ENCODE measurements at regions not wholly inside any gene's neighbourhood (a gene's known extent, or its start where the extent isn't known, plus 50 kb on each side); places are given as distances from the start of the nearest gene placed in this dataset.

- no peak overlapping the region for H3K27ac ChIP-seq (ENCODE audit: low read depth, low read length)
- no peak overlapping the region for H2AFZ ChIP-seq (ENCODE audit: low read length, unreplicated experiment)
- H3K36me3 ChIP-seq (ENCODE audit: insufficient read depth, low read length) = no peaks in the 10 kb centered on the region
- H3K79me2 ChIP-seq (ENCODE audit: control insufficient read depth, insufficient read depth, low read length, unreplicated experiment) = no peaks in the 10 kb centered on the region
- no peaks in the 10 kb centered on the region for H3K27me3 ChIP-seq (ENCODE audit: insufficient read depth, low read length)
- H3K4me3 ChIP-seq (ENCODE audit: low read depth, low read length) = no peak overlapping the region
- H3K4me1 ChIP-seq (ENCODE audit: control insufficient read depth, insufficient read depth, low read length, unreplicated experiment) = no peaks in the 10 kb centered on the region
These were observed 95.0 kb upstream of the SDK1 start for GRCh38 chr7:3206101-3206500.

- Histone ChIP-seq H3K27ac (ENCODE audit: low read depth, low read length) (no peak overlapping the region), H3K4me1 (ENCODE audit: control insufficient read depth, insufficient read depth, low read length, unreplicated experiment) (no peaks in the 10 kb centered on the region), H3K4me3 (ENCODE audit: low read depth, low read length) (no peak overlapping the region), H2AFZ (ENCODE audit: low read length, unreplicated experiment) (no peak overlapping the region), H3K27me3 (ENCODE audit: insufficient read depth, low read length) (no peaks in the 10 kb centered on the region), H3K79me2 (ENCODE audit: control insufficient read depth, insufficient read depth, low read length, unreplicated experiment) (no peaks in the 10 kb centered on the region), H3K36me3 (ENCODE audit: insufficient read depth, low read length) (no peaks in the 10 kb centered on the region)
These were observed 94.3 kb upstream of the SDK1 start for GRCh38 chr7:3206771-3207191.

GRCh38 chr7:3207387-3207902, 93.6 kb upstream of the SDK1 start:
- Histone ChIP-seq H3K27me3 (ENCODE audit: insufficient read depth, low read length) (no peaks in the 10 kb centered on the region), H2AFZ (ENCODE audit: low read length, unreplicated experiment) (no peak overlapping the region), H3K27ac (ENCODE audit: low read depth, low read length) (no peak overlapping the region), H3K79me2 (ENCODE audit: control insufficient read depth, insufficient read depth, low read length, unreplicated experiment) (no peaks in the 10 kb centered on the region), H3K36me3 (ENCODE audit: insufficient read depth, low read length) (no peaks in the 10 kb centered on the region), H3K4me1 (ENCODE audit: control insufficient read depth, insufficient read depth, low read length, unreplicated experiment) (no peaks in the 10 kb centered on the region), H3K4me3 (ENCODE audit: low read depth, low read length) (no peak overlapping the region)

GRCh38 chr7:3210531-3210930, 90.5 kb upstream of the SDK1 start:
- H3K36me3 ChIP-seq (ENCODE audit: insufficient read depth, low read length) = no peaks in the 10 kb centered on the region
- no peak overlapping the region for H2AFZ ChIP-seq (ENCODE audit: low read length, unreplicated experiment)
- H3K4me3 ChIP-seq (ENCODE audit: low read depth, low read length) = no peak overlapping the region
- no peaks in the 10 kb centered on the region for H3K27me3 ChIP-seq (ENCODE audit: insufficient read depth, low read length)
- no peaks in the 10 kb centered on the region for H3K79me2 ChIP-seq (ENCODE audit: control insufficient read depth, insufficient read depth, low read length, unreplicated experiment)
- H3K4me1 ChIP-seq (ENCODE audit: control insufficient read depth, insufficient read depth, low read length, unreplicated experiment) = no peaks in the 10 kb centered on the region
- H3K27ac ChIP-seq (ENCODE audit: low read depth, low read length) = no peak overlapping the region

- Histone ChIP-seq H3K27me3 (ENCODE audit: insufficient read depth, low read length) (no peaks in the 10 kb centered on the region), H3K27ac (ENCODE audit: low read depth, low read length) (no peak overlapping the region), H2AFZ (ENCODE audit: low read length, unreplicated experiment) (no peak overlapping the region), H3K36me3 (ENCODE audit: insufficient read depth, low read length) (no peaks in the 10 kb centered on the region), H3K4me1 (ENCODE audit: control insufficient read depth, insufficient read depth, low read length, unreplicated experiment) (no peaks in the 10 kb centered on the region), H3K4me3 (ENCODE audit: low read depth, low read length) (no peak overlapping the region), H3K79me2 (ENCODE audit: control insufficient read depth, insufficient read depth, low read length, unreplicated experiment) (no peaks in the 10 kb centered on the region)
These were observed 87.0 kb upstream of the SDK1 start for GRCh38 chr7:3214090-3214413.

- H3K36me3 ChIP-seq (ENCODE audit: insufficient read depth, low read length) = no peaks in the 10 kb centered on the region
- no peak overlapping the region for H2AFZ ChIP-seq (ENCODE audit: low read length, unreplicated experiment)
- H3K4me3 ChIP-seq (ENCODE audit: low read depth, low read length) = no peak overlapping the region
- H3K79me2 ChIP-seq (ENCODE audit: control insufficient read depth, insufficient read depth, low read length, unreplicated experiment) = no peaks in the 10 kb centered on the region
- no peaks in the 10 kb centered on the region for H3K27me3 ChIP-seq (ENCODE audit: insufficient read depth, low read length)
- H3K4me1 ChIP-seq (ENCODE audit: control insufficient read depth, insufficient read depth, low read length, unreplicated experiment) = no peaks in the 10 kb centered on the region
- no peak overlapping the region for H3K27ac ChIP-seq (ENCODE audit: low read depth, low read length)
These were observed 85.1 kb upstream of the SDK1 start for GRCh38 chr7:3215624-3216585.

GRCh38 chr7:3217166-3217565, 83.9 kb upstream of the SDK1 start:
- H3K79me2 ChIP-seq (ENCODE audit: control insufficient read depth, insufficient read depth, low read length, unreplicated experiment) = no peaks in the 10 kb centered on the region

GRCh38 chr7:3218411-3219225, 82.4 kb upstream of the SDK1 start:
- no peaks in the 10 kb centered on the region for H3K79me2 ChIP-seq (ENCODE audit: control insufficient read depth, insufficient read depth, low read length, unreplicated experiment)
- no peak overlapping the region for H3K27ac ChIP-seq (ENCODE audit: low read depth, low read length)
- H2AFZ ChIP-seq (ENCODE audit: low read length, unreplicated experiment) = no peak overlapping the region
- no peaks in the 10 kb centered on the region for H3K4me1 ChIP-seq (ENCODE audit: control insufficient read depth, insufficient read depth, low read length, unreplicated experiment)
- H3K36me3 ChIP-seq (ENCODE audit: insufficient read depth, low read length) = no peaks in the 10 kb centered on the region
- no peak overlapping the region for H3K4me3 ChIP-seq (ENCODE audit: low read depth, low read length)
- no peaks in the 10 kb centered on the region for H3K27me3 ChIP-seq (ENCODE audit: insufficient read depth, low read length)

More at GRCh38 chr7:3217166-3217565, 83.9 kb upstream of the SDK1 start:
- no peaks in the 10 kb centered on the region for H3K4me1 ChIP-seq (ENCODE audit: control insufficient read depth, insufficient read depth, low read length, unreplicated experiment)
- no peak overlapping the region for H3K27ac ChIP-seq (ENCODE audit: low read depth, low read length)
- no peak overlapping the region for H3K4me3 ChIP-seq (ENCODE audit: low read depth, low read length)
- H3K36me3 ChIP-seq (ENCODE audit: insufficient read depth, low read length) = no peaks in the 10 kb centered on the region
- H3K27me3 ChIP-seq (ENCODE audit: insufficient read depth, low read length) = no peaks in the 10 kb centered on the region
- no peak overlapping the region for H2AFZ ChIP-seq (ENCODE audit: low read length, unreplicated experiment)

- Histone ChIP-seq H3K4me1 (ENCODE audit: control insufficient read depth, insufficient read depth, low read length, unreplicated experiment) (no peaks in the 10 kb centered on the region), H3K27ac (ENCODE audit: low read depth, low read length) (no peak overlapping the region), H2AFZ (ENCODE audit: low read length, unreplicated experiment) (no peak overlapping the region), H3K36me3 (ENCODE audit: insufficient read depth, low read length) (no peaks in the 10 kb centered on the region), H3K27me3 (ENCODE audit: insufficient read depth, low read length) (no peaks in the 10 kb centered on the region; the same call in 1 of the 2 replicates), H3K79me2 (ENCODE audit: control insufficient read depth, insufficient read depth, low read length, unreplicated experiment) (no peaks in the 10 kb centered on the region), H3K4me3 (ENCODE audit: low read depth, low read length) (no peak overlapping the region)
These were observed 71.1 kb upstream of the SDK1 start for GRCh38 chr7:3229904-3230470.

- Histone ChIP-seq H3K27ac (ENCODE audit: low read depth, low read length) (no peak overlapping the region), H3K4me3 (ENCODE audit: low read depth, low read length) (no peak overlapping the region), H3K4me1 (ENCODE audit: control insufficient read depth, insufficient read depth, low read length, unreplicated experiment) (no peaks in the 10 kb centered on the region), H2AFZ (ENCODE audit: low read length, unreplicated experiment) (no peak overlapping the region), H3K79me2 (ENCODE audit: control insufficient read depth, insufficient read depth, low read length, unreplicated experiment) (no peaks in the 10 kb centered on the region), H3K36me3 (ENCODE audit: insufficient read depth, low read length) (no peaks in the 10 kb centered on the region), H3K27me3 (ENCODE audit: insufficient read depth, low read length) (no peaks in the 10 kb centered on the region; the same call in 1 of the 2 replicates)
These were observed 70.1 kb upstream of the SDK1 start for GRCh38 chr7:3230908-3231307.
